A673 (cell line): ENCODE measurements at regions not wholly inside any gene's neighbourhood (a gene's known extent, or its start where the extent isn't known, plus 50 kb on each side); places are given as distances from the start of the nearest gene placed in this dataset.

ENCODE experiments used
- CTCF ChIP-seq: fragments of 300-800, 200-600 bp; sonication (generic); conservative IDR thresholded peaks from 2 replicates; pipeline ENCODE4 v1.5.1; 2017; ENCODE audit warnings: low read depth, mild to moderate bottlenecking, antibody characterized with exemption, low read length, moderate library complexity, mixed read lengths
- EZH2 ChIP-seq: fragments of 200-600 bp; sonication (generic); IDR thresholded peaks from 2 replicates; pipeline ENCODE4 v1.6.1; 2017; ENCODE audit warnings: borderline replicate concordance, low read depth, mild to moderate bottlenecking, mixed read lengths, antibody characterized with exemption, low read length; ENCODE audit not compliant: poor library complexity, severe bottlenecking

- TF ChIP-seq CTCF (no peak), EZH2 (no peak)
These were observed 86.1 kb downstream of the RTP4 start for GRCh38 chr3:187454085-187454815.
